ENCODE measurements at regions not wholly inside any gene's neighbourhood (a gene's known extent, or its start where the extent isn't known, plus 50 kb on each side); places are given as distances from the start of the nearest gene placed in this dataset.

- no peak for TF ChIP-seq ZNF521 (tag by site-specific recombination; IDR thresholded peaks at IDR 0.05)
- TF ChIP-seq, protein P1, sequence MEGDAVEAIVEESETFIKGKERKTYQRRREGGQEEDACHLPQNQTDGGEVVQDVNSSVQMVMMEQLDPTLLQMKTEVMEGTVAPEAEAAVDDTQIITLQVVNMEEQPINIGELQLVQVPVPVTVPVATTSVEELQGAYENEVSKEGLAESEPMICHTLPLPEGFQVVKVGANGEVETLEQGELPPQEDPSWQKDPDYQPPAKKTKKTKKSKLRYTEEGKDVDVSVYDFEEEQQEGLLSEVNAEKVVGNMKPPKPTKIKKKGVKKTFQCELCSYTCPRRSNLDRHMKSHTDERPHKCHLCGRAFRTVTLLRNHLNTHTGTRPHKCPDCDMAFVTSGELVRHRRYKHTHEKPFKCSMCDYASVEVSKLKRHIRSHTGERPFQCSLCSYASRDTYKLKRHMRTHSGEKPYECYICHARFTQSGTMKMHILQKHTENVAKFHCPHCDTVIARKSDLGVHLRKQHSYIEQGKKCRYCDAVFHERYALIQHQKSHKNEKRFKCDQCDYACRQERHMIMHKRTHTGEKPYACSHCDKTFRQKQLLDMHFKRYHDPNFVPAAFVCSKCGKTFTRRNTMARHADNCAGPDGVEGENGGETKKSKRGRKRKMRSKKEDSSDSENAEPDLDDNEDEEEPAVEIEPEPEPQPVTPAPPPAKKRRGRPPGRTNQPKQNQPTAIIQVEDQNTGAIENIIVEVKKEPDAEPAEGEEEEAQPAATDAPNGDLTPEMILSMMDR (tag by site-specific recombination; IDR thresholded peaks at IDR 0.05) = no peak
- no peak for TF ChIP-seq BCL6B (tag by site-specific recombination; IDR thresholded peaks at IDR 0.05)
- TF ChIP-seq ZBTB1 (tag by site-specific recombination; IDR thresholded peaks at IDR 0.05) = no peak
- no peak for TF ChIP-seq ZNF707 (tag by site-specific recombination; IDR thresholded peaks at IDR 0.05)
- no peak for TF ChIP-seq RBAK (tag by site-specific recombination; IDR thresholded peaks at IDR 0.05)
- TF ChIP-seq, protein P2, sequence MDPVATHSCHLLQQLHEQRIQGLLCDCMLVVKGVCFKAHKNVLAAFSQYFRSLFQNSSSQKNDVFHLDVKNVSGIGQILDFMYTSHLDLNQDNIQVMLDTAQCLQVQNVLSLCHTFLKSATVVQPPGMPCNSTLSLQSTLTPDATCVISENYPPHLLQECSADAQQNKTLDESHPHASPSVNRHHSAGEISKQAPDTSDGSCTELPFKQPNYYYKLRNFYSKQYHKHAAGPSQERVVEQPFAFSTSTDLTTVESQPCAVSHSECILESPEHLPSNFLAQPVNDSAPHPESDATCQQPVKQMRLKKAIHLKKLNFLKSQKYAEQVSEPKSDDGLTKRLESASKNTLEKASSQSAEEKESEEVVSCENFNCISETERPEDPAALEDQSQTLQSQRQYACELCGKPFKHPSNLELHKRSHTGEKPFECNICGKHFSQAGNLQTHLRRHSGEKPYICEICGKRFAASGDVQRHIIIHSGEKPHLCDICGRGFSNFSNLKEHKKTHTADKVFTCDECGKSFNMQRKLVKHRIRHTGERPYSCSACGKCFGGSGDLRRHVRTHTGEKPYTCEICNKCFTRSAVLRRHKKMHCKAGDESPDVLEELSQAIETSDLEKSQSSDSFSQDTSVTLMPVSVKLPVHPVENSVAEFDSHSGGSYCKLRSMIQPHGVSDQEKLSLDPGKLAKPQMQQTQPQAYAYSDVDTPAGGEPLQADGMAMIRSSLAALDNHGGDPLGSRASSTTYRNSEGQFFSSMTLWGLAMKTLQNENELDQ (tag by site-specific recombination; IDR thresholded peaks at IDR 0.05; ENCODE audit: low read depth) = no peak
- TF ChIP-seq ZNF175 (tag by site-specific recombination; IDR thresholded peaks at IDR 0.05) = no peak
- TF ChIP-seq IKZF3 (tag by site-specific recombination; IDR thresholded peaks at IDR 0.05) = no peak
- no peak for TF ChIP-seq ZNF416 (tag by site-specific recombination; IDR thresholded peaks at IDR 0.05)
- no peak for TF ChIP-seq ZNF529 (tag by site-specific recombination; IDR thresholded peaks at IDR 0.05; ENCODE audit: insufficient replicate concordance)
- no peak for TF ChIP-seq ZNF184 (tag by site-specific recombination; IDR thresholded peaks at IDR 0.05)
These were observed 190.6 kb downstream of the PHLDA1 start for GRCh38 chr12:75840994-75841355.
